ENCODE measurements at regions not wholly inside any gene's neighbourhood (a gene's known extent, or its start where the extent isn't known, plus 50 kb on each side); places are given as distances from the start of the nearest gene placed in this dataset.

- H3K4me1 ChIP-seq (replicated peaks): no peaks in the 10 kb centered on the region
- no peak overlapping the region for H3K4me3 ChIP-seq
- no peak for DNase-seq (ENCODE audit: low read depth in 1 of 2, low spot score in 2 of 2)
- no peaks in the 10 kb centered on the region for H3K9me3 ChIP-seq (replicated peaks)
- H3K36me3 ChIP-seq: no peaks in the 10 kb centered on the region
- H3K27me3 ChIP-seq (replicated peaks): no peaks in the 10 kb centered on the region
- H3K27ac ChIP-seq: no peak overlapping the region
These were observed 487.6 kb upstream of the DAB1 start for GRCh38 chr1:57911427-57911826.

- Histone ChIP-seq H3K27ac (no peak overlapping the region), H3K4me1 (replicated peaks) (no peaks in the 10 kb centered on the region), H3K4me3 (no peak overlapping the region), H3K9me3 (replicated peaks) (no peaks in the 10 kb centered on the region), H3K36me3 (no peaks in the 10 kb centered on the region), H3K27me3 (replicated peaks) (no peaks in the 10 kb centered on the region)
- no peak for DNase-seq (ENCODE audit: low read depth in 1 of 2, low spot score in 2 of 2)
These were observed 486.9 kb upstream of the DAB1 start for GRCh38 chr1:57910782-57911181.

GRCh38 chr1:57910305-57910704 lies 486.4 kb upstream of the DAB1 start:
- Histone ChIP-seq H3K4me3 (no peak overlapping the region), H3K4me1 (replicated peaks) (no peaks in the 10 kb centered on the region), H3K27me3 (replicated peaks) (no peaks in the 10 kb centered on the region), H3K9me3 (replicated peaks) (no peaks in the 10 kb centered on the region), H3K27ac (no peak overlapping the region), H3K36me3 (no peaks in the 10 kb centered on the region)
- DNase-seq (ENCODE audit: low read depth in 1 of 2, low spot score in 2 of 2): no peak

GRCh38 chr1:57908147-57908890 lies 484.5 kb upstream of the DAB1 start:
- no peak for DNase-seq (ENCODE audit: low read depth in 1 of 2, low spot score in 2 of 2)
- Histone ChIP-seq H3K27me3 (replicated peaks) (no peaks in the 10 kb centered on the region), H3K4me3 (no peak overlapping the region), H3K36me3 (no peaks in the 10 kb centered on the region), H3K9me3 (replicated peaks) (no peaks in the 10 kb centered on the region), H3K4me1 (replicated peaks) (no peaks in the 10 kb centered on the region), H3K27ac (no peak overlapping the region)

GRCh38 chr1:57901208-57901919 lies 477.5 kb upstream of the DAB1 start:
- Histone ChIP-seq H3K27me3 (replicated peaks) (no peaks in the 10 kb centered on the region), H3K36me3 (no peaks in the 10 kb centered on the region), H3K27ac (no peak overlapping the region), H3K4me1 (replicated peaks) (no peaks in the 10 kb centered on the region), H3K4me3 (no peak overlapping the region), H3K9me3 (replicated peaks) (no peaks in the 10 kb centered on the region)
- DNase-seq (ENCODE audit: low read depth in 1 of 2, low spot score in 2 of 2): no peak

- H3K4me3 ChIP-seq: no peak overlapping the region
- no peak for DNase-seq (ENCODE audit: low read depth in 1 of 2, low spot score in 2 of 2)
- no peaks in the 10 kb centered on the region for H3K27me3 ChIP-seq (replicated peaks)
- H3K36me3 ChIP-seq: no peaks in the 10 kb centered on the region
- no peaks in the 10 kb centered on the region for H3K9me3 ChIP-seq (replicated peaks)
- H3K4me1 ChIP-seq (replicated peaks): no peaks in the 10 kb centered on the region
- no peak overlapping the region for H3K27ac ChIP-seq
These were observed 474.7 kb upstream of the DAB1 start for GRCh38 chr1:57898531-57898930.

- Histone ChIP-seq H3K27me3 (replicated peaks) (no peaks in the 10 kb centered on the region), H3K4me1 (replicated peaks) (no peaks in the 10 kb centered on the region), H3K27ac (no peak overlapping the region), H3K36me3 (no peaks in the 10 kb centered on the region), H3K4me3 (no peak overlapping the region), H3K9me3 (replicated peaks) (no peaks in the 10 kb centered on the region)
- DNase-seq (ENCODE audit: low read depth in 1 of 2, low spot score in 2 of 2): no peak
These were observed 473.7 kb upstream of the DAB1 start for GRCh38 chr1:57897581-57897980.

GRCh38 chr1:57894315-57894714 lies 470.5 kb upstream of the DAB1 start:
- Histone ChIP-seq H3K27me3 (replicated peaks) (no peaks in the 10 kb centered on the region), H3K36me3 (no peaks in the 10 kb centered on the region), H3K27ac (no peak overlapping the region), H3K4me1 (replicated peaks) (no peaks in the 10 kb centered on the region), H3K9me3 (replicated peaks) (no peaks in the 10 kb centered on the region), H3K4me3 (no peak overlapping the region)
- no peak for DNase-seq (ENCODE audit: low read depth in 1 of 2, low spot score in 2 of 2)

- no peaks in the 10 kb centered on the region for H3K36me3 ChIP-seq
- no peaks in the 10 kb centered on the region for H3K4me1 ChIP-seq (replicated peaks)
- DNase-seq (ENCODE audit: low read depth in 1 of 2, low spot score in 2 of 2): no peak
- H3K9me3 ChIP-seq (replicated peaks): no peaks in the 10 kb centered on the region
- H3K27ac ChIP-seq: no peak overlapping the region
- H3K27me3 ChIP-seq (replicated peaks): no peaks in the 10 kb centered on the region
- H3K4me3 ChIP-seq: no peak overlapping the region
These were observed 465.9 kb upstream of the DAB1 start for GRCh38 chr1:57889676-57890320.

GRCh38 chr1:57887964-57888491 lies 464.2 kb upstream of the DAB1 start:
- H3K27ac ChIP-seq: no peak overlapping the region
- no peaks in the 10 kb centered on the region for H3K27me3 ChIP-seq (replicated peaks)
- H3K36me3 ChIP-seq: no peaks in the 10 kb centered on the region
- no peak overlapping the region for H3K4me3 ChIP-seq
- no peaks in the 10 kb centered on the region for H3K9me3 ChIP-seq (replicated peaks)
- H3K4me1 ChIP-seq (replicated peaks): no peaks in the 10 kb centered on the region
- no peak for DNase-seq (ENCODE audit: low read depth in 1 of 2, low spot score in 2 of 2)

- H3K36me3 ChIP-seq: no peaks in the 10 kb centered on the region
- no peak for DNase-seq (ENCODE audit: low read depth in 1 of 2, low spot score in 2 of 2)
- no peaks in the 10 kb centered on the region for H3K27me3 ChIP-seq (replicated peaks)
- H3K27ac ChIP-seq: no peak overlapping the region
- H3K4me1 ChIP-seq (replicated peaks): no peaks in the 10 kb centered on the region
- no peaks in the 10 kb centered on the region for H3K9me3 ChIP-seq (replicated peaks)
- no peak overlapping the region for H3K4me3 ChIP-seq
These were observed 462.5 kb upstream of the DAB1 start for GRCh38 chr1:57886376-57886775.

- no peaks in the 10 kb centered on the region for H3K4me1 ChIP-seq (replicated peaks)
- H3K4me3 ChIP-seq: no peak overlapping the region
- DNase-seq (ENCODE audit: low read depth in 1 of 2, low spot score in 2 of 2): no peak
- H3K36me3 ChIP-seq: no peaks in the 10 kb centered on the region
- no peaks in the 10 kb centered on the region for H3K27me3 ChIP-seq (replicated peaks)
- H3K9me3 ChIP-seq (replicated peaks): no peaks in the 10 kb centered on the region
- no peak overlapping the region for H3K27ac ChIP-seq
These were observed 459.8 kb upstream of the DAB1 start for GRCh38 chr1:57883642-57883995.

GRCh38 chr1:57882934-57883641 lies 459.2 kb upstream of the DAB1 start:
- Histone ChIP-seq H3K27me3 (replicated peaks) (no peaks in the 10 kb centered on the region), H3K36me3 (no peaks in the 10 kb centered on the region), H3K27ac (no peak overlapping the region), H3K4me1 (replicated peaks) (no peaks in the 10 kb centered on the region), H3K9me3 (replicated peaks) (no peaks in the 10 kb centered on the region), H3K4me3 (no peak overlapping the region)
- DNase-seq (ENCODE audit: low read depth in 1 of 2, low spot score in 2 of 2): no peak

- Histone ChIP-seq H3K4me3 (no peak overlapping the region), H3K4me1 (replicated peaks) (no peaks in the 10 kb centered on the region), H3K9me3 (replicated peaks) (no peaks in the 10 kb centered on the region), H3K27me3 (replicated peaks) (no peaks in the 10 kb centered on the region), H3K27ac (no peak overlapping the region), H3K36me3 (no peaks in the 10 kb centered on the region)
- DNase-seq (ENCODE audit: low read depth in 1 of 2, low spot score in 2 of 2): no peak
These were observed 458.2 kb upstream of the DAB1 start for GRCh38 chr1:57882072-57882471.

All from SJSA1 (cell line).